ENCODE measurements at regions not wholly inside any gene's neighbourhood (a gene's known extent, or its start where the extent isn't known, plus 50 kb on each side); places are given as distances from the start of the nearest gene placed in this dataset.

- H3K27ac Mint-ChIP-seq, result no peak overlapping the region
- H3K36me3 Mint-ChIP-seq (ENCODE audit: low read depth), result no peaks in the 10 kb centered on the region
- no peaks in the 10 kb centered on the region for H3K27me3 Mint-ChIP-seq
- peaks cover 22% of the 10 kb centered on the region for H3K9me3 Mint-ChIP-seq
- DNase-seq, result no peak
- POLR2A ChIA-PET, result no interaction called here
- CTCF ChIA-PET, result no interaction called here
- H3K4me3 Mint-ChIP-seq, result no peak overlapping the region
- H3K4me1 Mint-ChIP-seq, result no peaks in the 10 kb centered on the region
These were observed 1049.4 kb upstream of the EEF2KMT start for GRCh38 chr16:6146874-6147425.

DNA sequence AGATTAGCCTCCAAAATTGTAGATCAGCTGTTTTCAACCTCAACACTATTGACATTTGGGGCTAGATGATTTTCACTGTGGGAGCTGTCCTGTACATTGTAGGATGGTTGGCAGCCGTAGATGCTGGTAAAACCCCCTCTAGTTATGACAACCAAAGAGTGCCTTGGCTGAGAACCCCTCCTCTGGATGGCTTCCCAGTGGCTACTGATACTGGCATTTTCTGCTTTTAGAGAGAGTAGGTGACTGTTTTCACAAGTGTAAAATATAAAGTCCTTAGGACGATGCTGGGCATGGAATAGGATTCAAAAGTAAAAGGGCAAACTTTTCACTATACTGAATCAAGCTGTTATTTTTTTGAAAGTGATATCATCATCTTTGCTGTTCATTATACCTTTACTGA, 1048.8 kb upstream of the EEF2KMT start:
- H3K9me3 Mint-ChIP-seq, result peaks cover 22% of the 10 kb centered on the region
- H3K4me3 Mint-ChIP-seq, result no peak overlapping the region
- no peak for DNase-seq
- ChIA-PET POLR2A (no interaction called here), CTCF (no interaction called here)
- no peaks in the 10 kb centered on the region for H3K27me3 Mint-ChIP-seq
- no peaks in the 10 kb centered on the region for H3K36me3 Mint-ChIP-seq (ENCODE audit: low read depth)
- no peaks in the 10 kb centered on the region for H3K4me1 Mint-ChIP-seq
- no peak overlapping the region for H3K27ac Mint-ChIP-seq

DNA sequence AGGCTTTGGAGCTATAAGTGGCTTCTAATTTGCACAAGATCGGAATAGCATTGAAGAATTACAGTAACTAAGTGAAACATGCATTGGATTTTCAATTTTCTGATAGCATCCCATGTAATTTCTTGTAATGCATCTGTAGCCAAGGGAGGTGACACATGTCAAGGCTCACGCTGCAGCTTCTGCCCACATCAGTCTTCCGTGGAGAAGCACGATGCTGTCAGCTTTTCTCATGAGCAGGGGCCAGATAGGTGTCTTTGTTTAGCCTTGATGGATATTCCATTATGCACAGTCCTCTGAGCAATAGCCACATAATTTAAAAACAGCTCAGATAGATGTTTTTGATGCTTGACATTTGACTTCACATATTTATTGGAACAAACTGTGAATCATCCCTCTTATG, 1046.9 kb upstream of the EEF2KMT start:
- POLR2A ChIA-PET, result no interaction called here
- no peaks in the 10 kb centered on the region for H3K4me1 Mint-ChIP-seq
- H3K9me3 Mint-ChIP-seq, result peaks cover 23% of the 10 kb centered on the region

DNA sequence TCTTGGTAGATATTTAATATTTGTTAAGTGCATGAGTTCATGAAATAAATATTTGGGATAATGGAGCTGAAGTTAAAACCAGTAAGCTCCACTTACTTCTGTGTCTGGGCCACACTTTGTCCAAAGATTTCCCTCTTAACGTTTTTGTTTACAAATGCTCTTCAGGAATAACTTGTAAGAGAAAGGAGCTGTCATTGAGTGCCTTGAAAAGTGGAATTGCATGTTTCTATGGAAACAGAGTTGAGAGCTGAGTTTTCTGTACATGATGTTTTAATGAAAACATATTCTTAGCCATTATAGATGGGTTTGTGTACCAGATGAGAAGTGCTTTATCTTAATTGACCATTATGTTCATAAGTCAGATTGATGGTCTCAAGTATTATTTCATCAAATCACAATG, 1045.4 kb upstream of the EEF2KMT start:
- no peaks in the 10 kb centered on the region for H3K36me3 Mint-ChIP-seq (ENCODE audit: low read depth)
- DNase-seq, result no peak
- CTCF ChIA-PET, result no interaction called here
- peaks cover 27% of the 10 kb centered on the region for H3K9me3 Mint-ChIP-seq
- H3K27me3 Mint-ChIP-seq, result no peaks in the 10 kb centered on the region
- H3K27ac Mint-ChIP-seq, result no peak overlapping the region
- POLR2A ChIA-PET, result no interaction called here
- no peak overlapping the region for H3K4me3 Mint-ChIP-seq
- H3K4me1 Mint-ChIP-seq, result no peaks in the 10 kb centered on the region

More for the DNA sequence above, 1046.9 kb upstream of the EEF2KMT start:
- no peaks in the 10 kb centered on the region for H3K27me3 Mint-ChIP-seq
- DNase-seq, result no peak
- CTCF ChIA-PET, result no interaction called here
- H3K36me3 Mint-ChIP-seq (ENCODE audit: low read depth), result no peaks in the 10 kb centered on the region
- no peak overlapping the region for H3K27ac Mint-ChIP-seq
- no peak overlapping the region for H3K4me3 Mint-ChIP-seq

DNA sequence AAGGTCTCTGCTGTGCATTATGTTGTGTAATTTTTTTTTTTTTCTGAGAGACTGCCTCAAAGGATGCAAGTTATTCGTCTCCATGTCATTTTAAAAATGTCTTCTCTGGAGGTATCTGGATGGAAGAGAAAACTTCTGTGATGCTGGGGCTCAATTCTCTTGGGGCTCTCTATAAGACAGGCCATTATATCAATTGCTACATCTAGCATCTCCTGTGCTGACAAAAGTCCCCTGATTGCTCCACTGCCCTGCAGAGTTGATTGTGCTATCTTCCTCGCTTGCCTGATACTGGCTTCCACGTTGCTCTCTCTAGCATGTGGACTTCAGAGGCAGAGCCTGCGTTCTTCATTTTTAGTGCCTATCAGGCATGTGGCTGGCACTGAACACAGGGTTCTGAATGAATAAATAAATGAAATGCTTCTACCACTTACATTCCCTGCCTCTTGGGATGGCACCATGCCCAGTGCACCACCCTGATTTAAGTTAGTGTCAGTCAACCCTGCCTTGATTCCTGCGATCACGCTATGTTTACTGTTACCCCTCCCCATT, 1035.5 kb upstream of the EEF2KMT start:
- H3K36me3 Mint-ChIP-seq (ENCODE audit: low read depth), result no peaks in the 10 kb centered on the region
- POLR2A ChIA-PET, result no interaction called here
- H3K27me3 Mint-ChIP-seq, result no peaks in the 10 kb centered on the region
- H3K4me1 Mint-ChIP-seq, result no peaks in the 10 kb centered on the region
- CTCF ChIA-PET, result no interaction called here
- no peak for DNase-seq
- no peak overlapping the region for H3K27ac Mint-ChIP-seq
- no peak overlapping the region for H3K4me3 Mint-ChIP-seq
- H3K9me3 Mint-ChIP-seq, result peaks cover 20% of the 10 kb centered on the region

DNA sequence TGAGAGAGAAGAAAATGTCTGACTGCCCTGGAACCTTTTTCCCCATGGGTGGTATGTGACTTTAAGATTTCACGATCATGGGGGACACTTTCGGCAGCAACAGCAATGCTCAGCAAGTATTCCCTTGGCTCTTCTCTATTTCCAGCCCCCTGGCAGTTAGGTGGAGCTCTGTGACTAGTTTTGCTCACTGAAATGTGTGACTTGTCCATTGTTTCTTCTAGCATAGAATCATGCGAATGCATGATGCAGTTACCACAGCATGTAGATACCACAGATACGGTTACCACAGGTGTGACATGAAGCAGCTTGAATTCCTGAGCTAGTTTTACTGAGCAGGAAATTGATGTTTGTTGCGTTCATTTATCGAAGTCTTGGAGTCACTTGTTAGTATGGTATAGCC, 1034.5 kb upstream of the EEF2KMT start:
- no peak overlapping the region for H3K27ac Mint-ChIP-seq
- H3K27me3 Mint-ChIP-seq, result no peaks in the 10 kb centered on the region
- POLR2A ChIA-PET, result no interaction called here
- no peak for DNase-seq
- CTCF ChIA-PET, result no interaction called here
- no peaks in the 10 kb centered on the region for H3K36me3 Mint-ChIP-seq (ENCODE audit: low read depth)
- peaks cover 22% of the 10 kb centered on the region for H3K9me3 Mint-ChIP-seq
- no peak overlapping the region for H3K4me3 Mint-ChIP-seq
- no peaks in the 10 kb centered on the region for H3K4me1 Mint-ChIP-seq

DNA sequence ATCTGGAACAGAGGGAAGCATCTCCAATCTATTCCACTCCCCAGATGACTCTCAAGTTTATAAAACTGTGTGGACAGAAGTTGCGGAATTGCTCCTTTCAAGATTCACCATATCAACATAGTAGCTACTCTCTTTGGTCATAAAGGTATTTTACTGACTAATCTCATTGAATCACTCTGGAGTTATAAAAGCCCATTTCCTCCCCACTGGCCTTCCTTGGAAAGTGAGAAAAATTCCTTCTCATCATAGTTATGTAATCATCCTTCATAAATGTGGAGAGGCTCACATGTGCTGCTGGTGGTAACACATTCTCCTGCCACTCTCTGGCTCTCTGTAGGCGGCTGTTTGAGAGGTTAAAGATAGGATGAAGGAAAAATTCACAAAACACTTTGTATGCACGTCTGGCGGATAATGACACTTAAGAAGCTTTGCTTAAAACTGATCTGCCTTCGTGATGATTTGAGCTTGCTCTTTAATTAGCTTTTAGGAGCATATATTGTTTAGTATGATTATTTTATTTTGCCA, 1034.0 kb upstream of the EEF2KMT start:
- POLR2A ChIA-PET, result no interaction called here
- CTCF ChIA-PET, result no interaction called here
- Mint-ChIP-seq H3K9me3 (peaks cover 22% of the 10 kb centered on the region), H3K27me3 (no peaks in the 10 kb centered on the region), H3K4me3 (no peak overlapping the region), H3K36me3 (ENCODE audit: low read depth) (no peaks in the 10 kb centered on the region), H3K4me1 (no peaks in the 10 kb centered on the region), H3K27ac (no peak overlapping the region)
- DNase-seq, result no peak

GRCh38 chr16:6125483-6126259, 1028.1 kb upstream of the EEF2KMT start:
- Mint-ChIP-seq H3K9me3 (peaks cover 20% of the 10 kb centered on the region), H3K27ac (no peak overlapping the region), H3K36me3 (ENCODE audit: low read depth) (no peaks in the 10 kb centered on the region), H3K27me3 (no peaks in the 10 kb centered on the region), H3K4me1 (no peaks in the 10 kb centered on the region), H3K4me3 (no peak overlapping the region)
- no peak for DNase-seq
- ChIA-PET POLR2A (no interaction called here), CTCF (no interaction called here)

DNA sequence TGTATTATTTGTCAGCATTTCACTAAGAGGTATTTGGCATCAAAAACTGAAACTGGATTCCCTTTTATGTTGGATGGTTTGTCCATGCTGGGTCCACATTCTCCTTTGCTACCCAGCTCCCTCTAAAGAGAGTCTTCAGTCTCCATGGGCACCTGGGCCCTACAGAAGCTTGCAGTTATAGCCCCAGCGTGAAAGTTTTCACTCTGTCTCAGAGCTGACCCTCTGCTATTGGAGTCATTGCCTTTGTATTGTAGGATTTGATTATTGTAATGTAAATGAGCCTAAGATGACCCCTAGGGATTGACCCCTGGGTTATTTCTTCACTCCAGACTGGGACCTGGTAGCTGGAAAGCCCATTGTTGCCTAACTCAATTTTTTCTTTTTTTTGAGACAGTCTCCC, 1026.5 kb upstream of the EEF2KMT start:
- no peaks in the 10 kb centered on the region for H3K27me3 Mint-ChIP-seq
- no peak overlapping the region for H3K27ac Mint-ChIP-seq
- peaks cover 23% of the 10 kb centered on the region for H3K9me3 Mint-ChIP-seq
- no peaks in the 10 kb centered on the region for H3K4me1 Mint-ChIP-seq
- no peak for DNase-seq
- H3K36me3 Mint-ChIP-seq (ENCODE audit: low read depth), result no peaks in the 10 kb centered on the region
- ChIA-PET POLR2A (no interaction called here), CTCF (no interaction called here)
- no peak overlapping the region for H3K4me3 Mint-ChIP-seq

- Mint-ChIP-seq H3K36me3 (ENCODE audit: low read depth) (no peaks in the 10 kb centered on the region), H3K27ac (no peak overlapping the region), H3K4me3 (no peak overlapping the region), H3K27me3 (no peaks in the 10 kb centered on the region), H3K9me3 (peaks cover 19% of the 10 kb centered on the region), H3K4me1 (no peaks in the 10 kb centered on the region)
- DNase-seq, result no peak
- ChIA-PET CTCF (no interaction called here), POLR2A (no interaction called here)
These were observed 1024.8 kb upstream of the EEF2KMT start for GRCh38 chr16:6122401-6122800.

DNA sequence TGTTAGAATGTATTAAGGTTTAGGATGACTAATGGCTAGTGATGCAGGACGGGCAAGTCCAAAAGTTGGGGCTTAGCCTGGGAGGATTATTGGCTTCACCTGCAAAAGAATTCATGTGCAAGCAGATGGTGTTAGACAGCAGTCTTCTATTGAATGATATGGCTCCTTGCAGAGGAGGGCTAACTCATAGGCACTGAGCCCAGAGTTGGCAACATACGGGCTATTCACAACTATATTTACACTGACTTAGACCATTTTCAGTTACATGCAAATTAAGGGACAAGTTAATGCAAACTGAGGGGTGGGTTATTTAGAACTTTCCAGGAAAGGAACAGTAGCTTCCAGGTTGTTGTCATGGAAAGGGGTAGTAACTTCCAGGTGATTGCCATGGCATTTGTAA, 1017.1 kb upstream of the EEF2KMT start:
- CTCF ChIA-PET, result no interaction called here
- no peaks in the 10 kb centered on the region for H3K4me1 Mint-ChIP-seq

GRCh38 chr16:6113749-6114148, 1016.2 kb upstream of the EEF2KMT start:
- no peak for DNase-seq
- H3K9me3 Mint-ChIP-seq, result peaks cover 10% of the 10 kb centered on the region
- no peaks in the 10 kb centered on the region for H3K4me1 Mint-ChIP-seq
- ChIA-PET CTCF (no interaction called here), POLR2A (no interaction called here)
- no peak overlapping the region for H3K27ac Mint-ChIP-seq
- no peak overlapping the region for H3K4me3 Mint-ChIP-seq
- no peaks in the 10 kb centered on the region for H3K27me3 Mint-ChIP-seq
- H3K36me3 Mint-ChIP-seq (ENCODE audit: low read depth), result no peaks in the 10 kb centered on the region

More for the DNA sequence above, 1017.1 kb upstream of the EEF2KMT start:
- Mint-ChIP-seq H3K27ac (no peak overlapping the region), H3K9me3 (peaks cover 12% of the 10 kb centered on the region), H3K4me3 (no peak overlapping the region), H3K36me3 (ENCODE audit: low read depth) (no peaks in the 10 kb centered on the region), H3K27me3 (no peaks in the 10 kb centered on the region)
- POLR2A ChIA-PET, result no interaction called here
- no peak for DNase-seq

DNA sequence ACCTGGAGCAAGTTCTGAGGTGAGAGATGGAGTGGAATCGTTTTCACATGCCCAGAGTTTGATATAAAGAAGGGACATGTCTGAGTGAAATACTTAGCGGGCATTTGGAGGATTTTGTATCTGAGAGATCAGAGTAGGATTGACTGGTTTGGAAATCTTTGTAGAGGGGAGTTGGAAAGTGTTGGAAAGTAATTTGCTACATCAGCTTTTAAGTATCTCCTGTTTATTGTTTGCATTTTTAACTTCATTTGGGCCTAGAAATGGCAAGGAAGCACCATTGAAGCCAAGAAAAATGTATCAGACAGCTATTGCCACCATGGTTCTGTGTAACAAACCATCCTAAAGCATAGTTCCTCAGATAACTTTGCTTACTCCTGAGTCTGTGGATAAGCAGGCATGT, 1015.1 kb upstream of the EEF2KMT start:
- no peaks in the 10 kb centered on the region for H3K27me3 Mint-ChIP-seq
- no peak for DNase-seq
- no peaks in the 10 kb centered on the region for H3K36me3 Mint-ChIP-seq (ENCODE audit: low read depth)
- no peak overlapping the region for H3K4me3 Mint-ChIP-seq
- peaks cover 15% of the 10 kb centered on the region for H3K9me3 Mint-ChIP-seq
- ChIA-PET POLR2A (no interaction called here), CTCF (no interaction called here)
- no peaks in the 10 kb centered on the region for H3K4me1 Mint-ChIP-seq
- H3K27ac Mint-ChIP-seq, result no peak overlapping the region

DNA sequence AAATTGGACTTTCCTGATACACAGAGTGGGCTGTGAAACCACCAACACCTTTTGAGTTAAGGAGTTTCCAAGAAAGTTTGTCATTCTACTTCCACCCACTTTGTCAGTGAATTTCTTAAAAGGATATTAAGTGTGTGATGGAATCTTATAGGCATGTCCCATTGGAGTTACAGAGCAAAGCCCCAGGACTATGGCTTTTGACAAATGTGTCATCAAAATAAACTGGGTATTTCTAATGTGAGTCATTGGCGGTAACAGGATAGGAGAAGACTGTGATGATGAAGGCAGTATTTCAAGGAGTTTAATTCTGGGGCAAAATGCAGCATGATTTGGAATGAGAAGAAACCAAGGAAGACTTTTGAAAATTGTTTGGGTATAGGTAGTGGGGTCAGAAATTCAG, 1013.8 kb upstream of the EEF2KMT start:
- peaks cover 20% of the 10 kb centered on the region for H3K9me3 Mint-ChIP-seq
- ChIA-PET CTCF (no interaction called here), POLR2A (no interaction called here)
- no peaks in the 10 kb centered on the region for H3K4me1 Mint-ChIP-seq
- no peak overlapping the region for H3K4me3 Mint-ChIP-seq
- no peaks in the 10 kb centered on the region for H3K27me3 Mint-ChIP-seq
- DNase-seq, result no peak
- no peak overlapping the region for H3K27ac Mint-ChIP-seq
- no peaks in the 10 kb centered on the region for H3K36me3 Mint-ChIP-seq (ENCODE audit: low read depth)
